WI38 (cell line): ENCODE measurements at regions not wholly inside any gene's neighbourhood (a gene's known extent, or its start where the extent isn't known, plus 50 kb on each side); places are given as distances from the start of the nearest gene placed in this dataset.

Source experiments
- H3K4me3 ChIP-seq: 2 replicates; pipeline ENCODE4 v1.5.1; 2011; ENCODE audit warnings: low read depth, mild to moderate bottlenecking, control low read depth, low read length
- CTCF ChIP-seq: IDR thresholded peaks from 2 replicates; pipeline ENCODE4 v1.5.1; 2012; ENCODE audit warnings: low read depth, mild to moderate bottlenecking, control low read depth, low read length

GRCh38 chrX:120742946-120743665 lies 113.3 kb upstream of the C1GALT1C1 start:
- no peak for TF ChIP-seq CTCF
- no peak overlapping the region for H3K4me3 ChIP-seq

DNA sequence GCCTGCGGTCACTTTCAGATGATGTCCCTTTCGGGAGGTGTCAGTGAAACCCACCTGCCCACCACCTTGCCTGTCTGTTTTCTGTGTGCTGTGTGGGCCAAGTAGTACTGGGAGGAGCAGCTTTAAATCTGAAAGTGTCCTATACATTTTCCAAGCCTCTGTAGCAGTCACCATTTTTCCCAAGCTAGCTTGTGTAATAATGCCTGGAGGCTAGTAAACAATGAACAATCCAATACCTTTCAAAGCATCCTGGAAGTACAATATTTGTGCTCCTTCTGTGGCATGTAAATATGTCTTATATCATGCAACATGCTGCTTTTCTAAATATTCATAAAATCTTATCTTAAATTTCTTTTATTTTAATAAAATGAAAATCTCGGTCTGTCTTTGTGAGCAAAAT lies 111.6 kb upstream of the C1GALT1C1 start:
- no peak for TF ChIP-seq CTCF
- H3K4me3 ChIP-seq: no peak overlapping the region

DNA sequence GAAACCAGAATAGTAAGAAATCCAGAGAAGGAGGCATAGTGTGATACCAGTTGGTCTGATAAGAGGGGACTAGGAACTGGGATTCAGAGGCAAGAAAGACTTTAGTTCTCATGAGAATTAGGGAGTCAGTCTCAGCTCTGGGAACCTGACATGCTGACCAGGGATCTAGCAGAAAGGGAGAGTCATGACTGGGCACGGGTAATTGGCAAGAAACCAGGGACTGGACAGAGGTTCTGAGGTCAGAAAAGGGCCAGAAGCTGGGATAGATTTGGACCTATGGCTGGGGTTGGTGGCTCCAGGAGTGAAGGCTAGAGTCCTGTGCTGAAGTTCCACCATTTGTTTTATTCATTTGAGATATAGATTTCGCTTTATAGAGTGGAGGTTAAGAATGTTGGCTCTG lies 110.2 kb upstream of the C1GALT1C1 start:
- TF ChIP-seq CTCF: no peak
- no peak overlapping the region for H3K4me3 ChIP-seq

DNA sequence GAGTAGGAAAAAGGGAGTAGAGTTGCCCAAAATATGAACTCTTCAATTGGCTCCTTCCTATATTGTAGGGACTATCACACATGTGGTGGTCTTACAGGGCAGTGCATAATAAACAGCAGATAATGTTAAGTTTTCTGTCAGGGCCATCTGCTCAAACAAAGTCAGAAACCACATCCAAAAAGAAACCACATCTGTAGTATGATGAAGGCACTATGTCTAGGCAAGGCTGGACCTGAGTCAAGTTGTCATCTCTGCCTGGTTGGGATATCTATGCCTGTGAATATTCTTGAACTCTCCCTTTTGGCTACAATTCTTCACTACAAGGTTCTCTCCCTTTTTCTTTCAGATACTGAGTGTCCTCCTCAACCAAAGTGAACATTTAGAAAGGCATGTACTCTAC lies 109.4 kb upstream of the C1GALT1C1 start:
- TF ChIP-seq CTCF: no peak

DNA sequence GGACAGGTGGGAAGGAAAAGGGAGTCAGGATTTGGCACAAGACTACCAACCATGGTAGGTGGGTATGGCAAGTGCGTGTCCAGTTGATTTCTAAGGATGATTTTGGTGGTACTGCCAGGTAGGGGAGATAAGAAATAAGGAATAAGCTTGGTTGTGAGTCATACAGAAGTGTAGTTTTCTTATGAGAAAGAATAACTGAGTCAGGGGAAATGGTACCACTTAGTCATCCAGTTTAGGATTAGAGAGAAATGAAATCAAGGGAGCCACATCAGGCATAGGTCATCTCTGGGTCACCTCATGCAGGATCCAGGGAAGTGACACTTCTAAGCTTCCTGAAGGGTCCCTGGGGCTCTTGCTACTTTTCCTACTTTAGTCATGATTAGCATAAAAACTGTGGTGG lies 107.1 kb upstream of the C1GALT1C1 start:
- no peak for TF ChIP-seq CTCF
- no peak overlapping the region for H3K4me3 ChIP-seq

More for the DNA sequence above, 109.4 kb upstream of the C1GALT1C1 start:
- no peak overlapping the region for H3K4me3 ChIP-seq

GRCh38 chrX:120735966-120736365 lies 106.1 kb upstream of the C1GALT1C1 start:
- H3K4me3 ChIP-seq: no peak overlapping the region
- TF ChIP-seq CTCF: no peak

DNA sequence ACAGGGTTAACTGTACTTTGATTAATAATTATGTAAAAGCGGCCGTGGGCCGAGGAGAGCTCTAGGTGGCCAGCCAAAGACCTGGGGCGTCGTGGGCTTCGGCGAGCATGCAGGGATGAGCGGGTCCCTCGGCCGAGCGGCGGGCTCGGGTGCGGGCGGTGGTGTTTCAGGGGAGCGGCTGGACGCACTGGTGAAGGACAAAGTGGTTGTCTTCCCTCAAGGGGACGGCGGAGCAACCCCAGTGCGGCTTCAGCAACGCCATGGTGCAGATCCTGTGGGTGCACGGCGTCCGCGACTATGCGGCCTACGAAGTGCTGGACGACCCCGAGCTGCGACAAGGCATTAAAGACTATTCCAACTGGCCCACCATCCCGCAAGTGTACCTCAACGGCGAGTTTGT lies 103.0 kb upstream of the C1GALT1C1 start:
- no peak for TF ChIP-seq CTCF
- no peak overlapping the region for H3K4me3 ChIP-seq
